HEK293 (cell line): ENCODE measurements at regions not wholly inside any gene's neighbourhood (a gene's known extent, or its start where the extent isn't known, plus 50 kb on each side); places are given as distances from the start of the nearest gene placed in this dataset.

ENCODE experiments used
- KLF7 ChIP-seq: fragments of 450-650 bp; formaldehyde crosslinking; IDR thresholded peaks from 2 replicates; pipeline ENCODE4 v1.5.1; 2016; ENCODE audit warnings: missing biosample characterization, missing genetic modification characterization, borderline replicate concordance
- ZBTB1 ChIP-seq: fragments of 450-650 bp; formaldehyde crosslinking; IDR thresholded peaks from 2 replicates; pipeline ENCODE4 v1.5.1; 2016; ENCODE audit warnings: missing biosample characterization, missing genetic modification characterization
- ZEB2 ChIP-seq: fragments of 450-650 bp; formaldehyde crosslinking; IDR thresholded peaks from 2 replicates; pipeline ENCODE4 v1.5.1; 2016; ENCODE audit warnings: missing biosample characterization, missing genetic modification characterization
- ZNF791 ChIP-seq: fragments of 450-650 bp; formaldehyde crosslinking; IDR thresholded peaks from 2 replicates; pipeline ENCODE4 v1.5.1; 2016; ENCODE audit warnings: missing biosample characterization, missing genetic modification characterization
- TF ChIP-seq, protein P1 (sequence below): fragments of 450-650 bp; formaldehyde crosslinking; IDR thresholded peaks from 2 replicates; pipeline ENCODE4 v1.5.1; 2016; ENCODE audit warnings: missing biosample characterization, missing genetic modification characterization

DNA sequence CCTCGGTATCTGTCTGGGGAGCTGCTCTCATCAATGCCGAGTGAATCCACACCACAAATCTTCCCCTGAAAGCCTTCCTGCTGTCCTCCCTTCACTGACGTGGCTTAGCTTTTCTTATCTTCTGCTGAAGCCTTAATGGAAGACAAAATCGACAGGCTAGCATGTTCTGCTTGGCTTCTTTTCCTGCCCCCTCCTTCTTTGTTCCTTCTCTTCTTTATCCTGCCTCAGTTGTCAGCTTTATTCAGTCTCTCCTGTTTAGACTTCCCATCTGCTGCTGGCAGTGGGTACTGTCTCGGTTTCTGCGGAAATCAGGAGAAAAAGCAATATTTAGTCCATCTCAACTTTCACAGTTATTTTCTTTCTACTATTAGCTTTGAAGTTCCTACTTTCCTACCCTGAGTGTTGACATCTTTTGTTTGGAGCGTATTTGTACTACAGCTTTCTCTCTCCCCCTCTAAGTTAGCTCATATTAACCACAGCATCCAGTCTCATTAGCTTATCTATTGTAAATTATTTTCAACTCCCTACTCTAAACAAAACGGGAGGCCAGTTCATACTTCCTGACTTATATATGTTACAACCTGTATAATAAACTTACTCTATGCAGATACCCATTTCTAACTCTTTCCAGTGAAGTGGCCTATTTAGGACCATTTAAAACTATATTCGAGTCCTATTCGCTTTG lies 226.0 kb downstream of the DACT1 start:
- no peak for TF ChIP-seq KLF7 (tag by site-specific recombination)
- no peak for TF ChIP-seq ZEB2 (tag by site-specific recombination)
- no peak for TF ChIP-seq ZBTB1 (tag by site-specific recombination)
- TF ChIP-seq, protein P1, sequence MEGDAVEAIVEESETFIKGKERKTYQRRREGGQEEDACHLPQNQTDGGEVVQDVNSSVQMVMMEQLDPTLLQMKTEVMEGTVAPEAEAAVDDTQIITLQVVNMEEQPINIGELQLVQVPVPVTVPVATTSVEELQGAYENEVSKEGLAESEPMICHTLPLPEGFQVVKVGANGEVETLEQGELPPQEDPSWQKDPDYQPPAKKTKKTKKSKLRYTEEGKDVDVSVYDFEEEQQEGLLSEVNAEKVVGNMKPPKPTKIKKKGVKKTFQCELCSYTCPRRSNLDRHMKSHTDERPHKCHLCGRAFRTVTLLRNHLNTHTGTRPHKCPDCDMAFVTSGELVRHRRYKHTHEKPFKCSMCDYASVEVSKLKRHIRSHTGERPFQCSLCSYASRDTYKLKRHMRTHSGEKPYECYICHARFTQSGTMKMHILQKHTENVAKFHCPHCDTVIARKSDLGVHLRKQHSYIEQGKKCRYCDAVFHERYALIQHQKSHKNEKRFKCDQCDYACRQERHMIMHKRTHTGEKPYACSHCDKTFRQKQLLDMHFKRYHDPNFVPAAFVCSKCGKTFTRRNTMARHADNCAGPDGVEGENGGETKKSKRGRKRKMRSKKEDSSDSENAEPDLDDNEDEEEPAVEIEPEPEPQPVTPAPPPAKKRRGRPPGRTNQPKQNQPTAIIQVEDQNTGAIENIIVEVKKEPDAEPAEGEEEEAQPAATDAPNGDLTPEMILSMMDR = no peak
- no peak for TF ChIP-seq ZNF791
